Glomerular visceral epithelial cell (primary cell): ENCODE measurements at regions not wholly inside any gene's neighbourhood (a gene's known extent, or its start where the extent isn't known, plus 50 kb on each side); places are given as distances from the start of the nearest gene placed in this dataset.

Experiments
- DNase-seq: peaks from one replicate; pipeline ENCODE4 v3.0.0-alpha.2; 2016; ENCODE audit errors: extremely low spot score

- DNase-seq: no peak
Observed at GRCh38 chr9:71183251-71183650, 61.8 kb upstream of the TRPM3 start.

GRCh38 chr9:71179183-71179582 lies 57.8 kb upstream of the TRPM3 start:
- no peak for DNase-seq

- no peak for DNase-seq
Observed at GRCh38 chr9:71177901-71178300, 56.5 kb upstream of the TRPM3 start.

- DNase-seq: no peak
Observed at GRCh38 chr9:71171517-71171916, 50.1 kb upstream of the TRPM3 start.
